ENCODE measurements at regions not wholly inside any gene's neighbourhood (a gene's known extent, or its start where the extent isn't known, plus 50 kb on each side); places are given as distances from the start of the nearest gene placed in this dataset.
"Not testable (repeated sequence)": the region's sequence is repeated elsewhere in the genome, so short reads cannot be mapped to it uniquely, and the experiment has no call there.

DNA sequence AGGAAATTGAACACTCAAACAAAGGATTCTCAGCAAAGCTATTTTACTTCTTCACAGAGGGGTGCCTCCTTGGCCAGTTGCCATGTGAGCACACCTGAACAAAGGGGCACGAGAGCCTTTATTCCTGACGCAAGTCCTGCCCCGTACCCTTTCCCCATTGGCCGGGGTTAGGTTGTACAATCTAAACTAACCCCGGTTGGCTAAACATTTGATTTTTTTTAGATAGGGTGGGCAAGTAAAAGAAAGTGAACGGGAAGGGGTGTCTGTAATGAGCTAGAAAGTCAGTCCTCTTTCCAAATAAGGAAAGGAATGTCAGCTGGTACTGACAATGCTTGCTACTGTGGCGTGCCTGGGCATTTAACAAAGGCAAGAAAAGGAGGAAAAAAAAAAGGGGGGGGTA is 135.5 kb upstream of the CDKN3 start:
- H3K27me3 ChIP-seq: no peaks in the 10 kb centered on the region
- no peak overlapping the region for H3K27ac ChIP-seq
- H3K36me3 ChIP-seq: no peaks in the 10 kb centered on the region
- H3K4me1 ChIP-seq (ENCODE audit: control insufficient read depth in 1 of 2, insufficient read depth in 1 of 2, low read depth in 1 of 2, low read length in 1 of 2): no peaks in the 10 kb centered on the region
- no peak overlapping the region for H3K4me3 ChIP-seq (ENCODE audit: low read depth in 1 of 2, low read length in 1 of 2)
- TF ChIP-seq CTCF (IDR thresholded peaks at IDR 0.05): no peak
- no peaks in the 10 kb centered on the region for H3K9me3 ChIP-seq

DNA sequence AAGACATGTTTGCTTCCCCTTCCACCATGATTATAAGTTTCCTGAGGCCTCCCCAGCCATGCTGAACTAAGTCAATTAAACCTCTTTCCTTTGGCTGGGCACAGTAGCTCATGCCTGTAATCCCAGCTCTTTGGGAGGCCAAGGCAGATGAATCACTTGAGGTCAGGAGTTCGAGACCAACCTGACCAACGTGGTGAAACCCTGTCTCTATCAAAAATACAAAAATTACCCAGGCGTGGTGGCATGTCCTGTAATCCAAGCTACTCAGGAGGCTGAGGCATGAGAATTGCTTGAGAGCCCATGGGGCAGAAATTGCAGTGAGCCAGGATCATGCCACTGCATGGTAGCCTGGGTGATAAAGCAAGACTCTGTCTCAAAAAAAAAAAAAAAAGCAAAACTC is 130.2 kb upstream of the CDKN3 start:
- H3K27ac ChIP-seq; H3K4me1 ChIP-seq (ENCODE audit: control insufficient read depth in 1 of 2, insufficient read depth in 1 of 2, low read depth in 1 of 2, low read length in 1 of 2); H3K27me3 ChIP-seq; H3K4me3 ChIP-seq (ENCODE audit: low read depth in 1 of 2, low read length in 1 of 2); H3K36me3 ChIP-seq; H3K9me3 ChIP-seq: not testable (repeated sequence)

DNA sequence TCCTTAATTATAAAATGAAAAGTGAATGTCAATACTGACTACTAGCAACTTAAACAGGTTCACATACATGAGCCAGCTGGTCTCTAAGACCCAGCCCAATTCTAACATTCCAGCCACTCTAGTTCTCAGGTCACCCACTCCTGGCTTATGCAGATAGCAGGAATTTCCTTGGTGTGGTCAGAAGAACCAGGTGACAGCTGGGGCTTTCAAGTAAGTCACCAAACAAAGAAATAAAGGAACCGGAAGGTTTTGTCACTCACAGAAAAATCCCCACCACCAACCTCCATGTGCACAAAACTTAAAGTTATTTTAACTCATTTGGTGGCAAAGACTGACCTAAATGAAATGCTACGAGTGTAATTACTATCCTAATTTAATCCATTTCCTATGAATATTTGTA is 129.6 kb upstream of the CDKN3 start:
- H3K4me3 ChIP-seq (ENCODE audit: low read depth in 1 of 2, low read length in 1 of 2): no peak overlapping the region

DNA sequence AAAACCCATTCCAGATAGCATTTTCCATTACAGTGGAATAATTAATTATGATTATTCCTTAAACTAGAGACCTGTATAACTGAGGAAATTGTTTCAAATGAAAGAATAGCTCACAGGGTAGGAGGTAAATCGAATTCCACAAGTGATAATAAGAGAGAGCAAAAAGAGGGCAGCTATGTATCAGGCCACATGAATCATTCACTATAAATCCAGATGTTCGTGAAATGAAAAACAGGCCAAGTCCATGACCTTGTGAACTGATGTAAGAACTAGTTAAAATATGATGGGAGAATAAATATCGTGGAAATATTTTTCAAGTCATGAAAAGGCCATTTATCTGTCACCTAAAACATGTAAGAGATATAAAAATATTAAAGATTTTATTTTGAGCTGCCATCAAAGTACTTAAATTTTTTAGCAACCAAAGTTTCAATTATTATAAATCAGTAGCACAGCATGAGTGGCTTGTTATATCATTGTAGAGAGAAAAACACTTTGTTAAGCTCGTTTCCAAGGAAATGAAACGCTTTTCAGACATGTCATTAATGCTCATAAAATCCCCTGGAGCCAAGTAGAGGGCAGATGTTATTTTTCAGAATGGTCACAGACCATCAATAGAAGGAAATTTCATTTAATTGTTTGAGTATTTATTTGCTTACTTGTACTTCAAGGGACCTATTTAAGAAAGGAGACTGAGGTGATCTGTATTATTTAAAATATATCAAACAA is 120.6 kb upstream of the CDKN3 start:
- H3K27ac ChIP-seq: no peak overlapping the region
- H3K4me3 ChIP-seq (ENCODE audit: low read depth in 1 of 2, low read length in 1 of 2): no peak overlapping the region
- no peaks in the 10 kb centered on the region for H3K36me3 ChIP-seq
- H3K9me3 ChIP-seq: no peaks in the 10 kb centered on the region
- TF ChIP-seq CTCF (IDR thresholded peaks at IDR 0.05): no peak
- peaks cover 5% of the 10 kb centered on the region for H3K27me3 ChIP-seq
- H3K4me1 ChIP-seq (ENCODE audit: control insufficient read depth in 1 of 2, insufficient read depth in 1 of 2, low read depth in 1 of 2, low read length in 1 of 2): no peaks in the 10 kb centered on the region

More for the DNA sequence above, 129.6 kb upstream of the CDKN3 start:
- H3K27me3 ChIP-seq: no peaks in the 10 kb centered on the region
- H3K36me3 ChIP-seq: no peaks in the 10 kb centered on the region
- H3K4me1 ChIP-seq (ENCODE audit: control insufficient read depth in 1 of 2, insufficient read depth in 1 of 2, low read depth in 1 of 2, low read length in 1 of 2): no peaks in the 10 kb centered on the region
- no peak overlapping the region for H3K27ac ChIP-seq
- no peaks in the 10 kb centered on the region for H3K9me3 ChIP-seq
- TF ChIP-seq CTCF (IDR thresholded peaks at IDR 0.05): no peak

DNA sequence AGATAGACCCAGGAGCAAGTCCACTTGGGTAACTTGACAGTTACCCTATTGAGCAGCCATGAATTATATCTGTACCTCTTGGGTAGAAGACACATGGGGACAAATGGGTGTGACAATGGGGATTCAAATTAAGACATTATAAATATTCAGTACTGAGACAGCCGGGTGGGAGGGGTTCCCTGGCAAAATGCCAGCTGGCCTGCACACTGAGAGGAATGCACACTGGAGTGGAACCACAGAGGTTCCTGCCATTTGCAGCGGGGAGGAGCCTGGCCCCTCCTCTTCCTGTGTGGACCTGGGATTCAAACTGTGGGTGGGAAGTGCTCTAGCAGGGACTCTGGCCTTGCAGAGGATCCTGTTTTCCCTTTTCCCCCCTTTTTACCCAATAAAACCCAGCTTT is 118.7 kb upstream of the CDKN3 start:
- Histone ChIP-seq H3K36me3 (no peaks in the 10 kb centered on the region), H3K9me3 (no peaks in the 10 kb centered on the region), H3K27me3 (peaks cover 5% of the 10 kb centered on the region), H3K4me3 (ENCODE audit: low read depth in 1 of 2, low read length in 1 of 2) (no peak overlapping the region), H3K4me1 (ENCODE audit: control insufficient read depth in 1 of 2, insufficient read depth in 1 of 2, low read depth in 1 of 2, low read length in 1 of 2) (no peaks in the 10 kb centered on the region), H3K27ac (no peak overlapping the region)
- TF ChIP-seq CTCF (IDR thresholded peaks at IDR 0.05): no peak

GRCh38 chr14:54278665-54279295 is 118.0 kb upstream of the CDKN3 start:
- Histone ChIP-seq H3K36me3 (no peaks in the 10 kb centered on the region), H3K27me3 (peaks cover 7% of the 10 kb centered on the region), H3K9me3 (no peaks in the 10 kb centered on the region), H3K27ac (no peak overlapping the region), H3K4me3 (ENCODE audit: low read depth in 1 of 2, low read length in 1 of 2) (no peak overlapping the region), H3K4me1 (ENCODE audit: control insufficient read depth in 1 of 2, insufficient read depth in 1 of 2, low read depth in 1 of 2, low read length in 1 of 2) (no peaks in the 10 kb centered on the region)
- TF ChIP-seq CTCF (IDR thresholded peaks at IDR 0.05): no peak
